Medulla oblongata (tissue), 1 donor: ENCODE measurements at regions not wholly inside any gene's neighbourhood (a gene's known extent, or its start where the extent isn't known, plus 50 kb on each side); places are given as distances from the start of the nearest gene placed in this dataset.

Experiments used
- DNase-seq: peaks from one replicate; pipeline ENCODE4 v3.0.0-alpha.2; 2015; ENCODE audit errors: extremely low spot score

- DNase-seq: no peak
Measured at GRCh38 chr1:194273660-194274059, 1087.2 kb upstream of the B3GALT2 start.

DNA sequence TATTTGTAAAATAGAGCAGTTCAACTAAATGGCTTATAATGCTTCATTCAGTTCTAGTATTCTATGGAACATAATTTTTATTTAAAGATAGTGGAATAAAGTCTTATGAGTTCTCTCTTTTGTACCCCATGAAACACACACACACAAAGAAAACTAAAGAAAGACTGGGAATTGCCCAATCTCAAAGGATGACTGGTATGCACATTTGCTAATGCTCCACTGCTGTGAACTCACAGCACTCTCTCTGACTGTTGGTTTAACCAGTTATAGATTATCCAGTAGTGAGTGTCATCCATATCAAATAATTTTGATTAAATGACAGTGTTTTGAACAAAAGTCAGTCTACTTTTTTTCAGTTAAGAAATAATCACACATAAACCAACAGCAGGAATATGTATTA lies 1082.4 kb upstream of the B3GALT2 start:
- DNase-seq: no peak

DNA sequence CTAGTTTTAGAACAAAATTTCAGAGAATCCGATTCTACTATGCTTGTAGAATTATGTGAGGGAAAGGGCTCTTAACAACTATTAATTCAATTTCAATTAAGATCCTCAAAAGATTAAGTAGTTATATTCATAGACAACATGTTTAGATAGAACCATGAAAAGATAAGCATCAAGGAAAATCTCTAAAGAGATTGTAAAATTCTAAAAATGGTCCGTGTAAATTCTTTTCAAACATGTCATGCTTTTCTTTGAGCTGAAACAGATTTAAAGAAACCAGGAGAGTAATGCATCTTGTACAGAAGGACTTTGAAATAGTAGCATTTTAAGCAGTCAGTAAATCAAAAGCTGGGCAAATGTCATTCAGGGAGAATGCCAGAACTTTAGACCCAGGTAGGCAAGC lies 1080.6 kb upstream of the B3GALT2 start:
- DNase-seq: no peak

- no peak for DNase-seq
Measured at GRCh38 chr1:194256010-194256409, 1069.6 kb upstream of the B3GALT2 start.

GRCh38 chr1:194252199-194252598 lies 1065.8 kb upstream of the B3GALT2 start:
- no peak for DNase-seq

- no peak for DNase-seq
Measured at GRCh38 chr1:194241215-194241614, 1054.8 kb upstream of the B3GALT2 start.

- DNase-seq: no peak
Measured at GRCh38 chr1:194233069-194233468, 1046.7 kb upstream of the B3GALT2 start.

DNA sequence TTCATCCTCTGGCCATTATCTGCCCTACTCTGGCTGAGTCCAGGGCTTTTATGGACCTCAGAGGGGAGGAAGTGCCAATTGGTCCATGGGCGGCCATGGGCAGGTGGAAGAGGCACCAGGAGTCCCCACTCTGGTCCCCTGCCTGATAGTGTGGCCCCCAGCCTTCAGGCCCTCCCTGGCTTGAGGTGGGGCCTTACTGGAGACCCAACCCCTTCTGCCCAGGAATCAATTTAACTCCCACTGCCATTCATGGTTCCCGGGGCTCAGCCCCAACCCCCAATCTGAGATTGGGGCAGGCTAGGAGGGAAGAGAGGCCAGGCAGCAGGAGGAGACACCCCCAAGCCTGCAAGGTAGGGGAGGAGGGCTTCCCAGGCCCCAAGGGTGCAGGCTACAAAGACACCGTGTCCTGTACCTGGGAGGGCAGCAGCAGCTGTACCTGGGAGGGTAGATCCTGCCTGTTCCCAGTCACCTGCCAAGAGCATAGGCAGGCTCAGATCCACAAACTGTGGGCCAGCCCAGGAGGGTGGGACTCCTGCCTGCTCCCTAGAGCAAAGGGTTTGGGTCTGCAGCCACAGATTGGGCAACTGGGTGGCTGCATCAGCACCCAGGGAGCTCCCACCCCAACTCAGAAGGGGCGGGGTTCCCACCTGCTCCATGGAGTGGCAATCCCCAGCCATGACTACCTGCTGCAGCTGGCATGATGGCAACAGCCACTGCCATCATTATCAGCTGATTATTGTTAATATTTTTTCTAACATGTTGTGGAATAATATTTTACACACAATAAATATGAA lies 1044.1 kb upstream of the B3GALT2 start:
- DNase-seq: no peak

DNA sequence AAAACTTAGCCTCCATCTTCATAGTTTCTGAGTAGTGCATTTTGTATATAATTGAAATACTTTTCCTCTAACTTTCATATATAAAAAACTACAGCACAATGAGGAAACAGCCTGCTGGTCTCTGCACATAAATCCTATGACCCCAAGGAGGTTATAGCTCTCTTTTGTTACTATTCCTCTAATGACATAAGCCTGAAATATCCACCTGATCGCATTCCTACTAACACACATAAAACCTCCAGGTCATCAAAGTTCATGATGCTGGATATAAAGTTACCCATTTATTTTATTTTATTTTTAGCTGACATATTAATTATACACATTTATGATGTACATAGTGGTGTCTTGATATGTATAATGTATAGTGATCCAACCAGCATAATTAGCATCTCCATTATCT lies 1042.0 kb upstream of the B3GALT2 start:
- DNase-seq: no peak

- DNase-seq: no peak
Measured at GRCh38 chr1:194227161-194227560, 1040.7 kb upstream of the B3GALT2 start.

DNA sequence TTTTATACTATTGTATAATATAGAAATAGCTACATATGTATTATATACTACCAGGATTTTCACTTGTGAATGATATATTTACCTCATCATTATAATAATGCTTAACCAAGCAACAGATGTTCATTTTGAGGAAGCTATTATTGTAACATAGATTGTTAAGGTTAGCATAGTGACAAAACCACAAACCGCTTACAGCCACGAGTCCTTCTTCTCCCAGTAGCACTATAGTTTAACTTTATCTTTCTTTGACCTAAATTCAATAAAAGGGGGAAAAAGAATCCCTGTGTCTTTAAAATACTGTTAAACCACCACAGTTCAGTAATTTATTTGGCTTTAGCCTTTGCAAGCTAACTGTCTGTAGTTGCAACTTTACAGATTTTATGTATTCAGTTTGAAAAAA lies 1039.4 kb upstream of the B3GALT2 start:
- no peak for DNase-seq

DNA sequence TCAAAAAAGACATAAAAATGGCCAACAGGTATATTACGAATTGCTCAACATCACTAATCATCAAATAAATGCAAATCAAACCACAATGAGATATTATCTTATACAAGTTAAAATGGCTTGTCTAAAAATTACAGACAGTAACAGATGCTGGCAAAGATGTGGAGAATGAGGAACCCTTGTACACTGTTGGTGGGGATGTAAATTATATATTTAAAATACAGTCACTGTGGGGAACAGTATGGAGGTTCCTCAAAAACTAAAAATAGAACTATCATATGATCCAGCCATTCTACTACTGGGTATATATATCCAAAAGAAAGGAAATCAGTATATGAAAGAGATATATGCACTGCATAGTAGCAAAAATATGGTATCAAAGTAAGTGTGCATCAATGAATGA lies 1037.2 kb upstream of the B3GALT2 start:
- DNase-seq: no peak

GRCh38 chr1:194215448-194215847 lies 1029.0 kb upstream of the B3GALT2 start:
- DNase-seq: no peak

DNA sequence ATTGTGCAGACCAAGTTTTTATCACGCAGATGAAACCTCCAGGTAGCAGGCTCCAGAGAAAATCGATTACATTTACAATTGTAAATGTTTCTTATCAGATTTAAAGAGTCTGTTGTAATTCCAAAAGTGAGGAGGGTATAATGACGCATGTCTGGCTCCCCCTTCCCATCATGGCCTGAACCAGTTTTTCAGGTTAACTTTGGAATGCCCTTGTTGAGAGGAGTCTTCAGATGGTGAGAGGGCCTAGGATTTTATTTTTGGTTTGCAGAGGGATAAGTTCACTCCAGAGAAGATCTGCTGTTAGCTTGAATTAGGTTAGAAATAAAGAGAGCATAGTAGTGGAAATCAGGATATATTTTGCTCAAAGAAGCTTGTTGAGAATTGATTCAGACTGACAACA lies 1028.3 kb upstream of the B3GALT2 start:
- DNase-seq: no peak

DNA sequence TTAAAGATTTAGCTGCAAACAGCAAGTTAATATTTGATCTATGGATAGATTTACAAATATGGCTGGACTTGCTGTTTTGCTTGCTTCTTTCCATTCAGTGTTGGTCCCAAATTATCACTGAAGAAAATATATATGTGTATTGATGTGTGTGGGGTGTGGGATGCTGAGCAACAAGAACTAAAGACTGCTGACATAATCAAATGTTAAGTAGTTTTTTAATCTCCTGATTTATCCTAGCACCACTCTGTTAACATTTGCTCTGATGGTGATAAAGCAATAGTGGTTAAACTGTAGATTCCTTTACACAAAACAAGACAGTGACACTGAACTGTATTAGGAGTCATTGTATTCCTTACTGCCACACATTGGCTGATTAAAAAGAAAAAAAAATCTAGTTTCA lies 1023.5 kb upstream of the B3GALT2 start:
- DNase-seq: no peak

- DNase-seq: no peak
Measured at GRCh38 chr1:194208674-194209073, 1022.3 kb upstream of the B3GALT2 start.

GRCh38 chr1:194196562-194196961 lies 1010.1 kb upstream of the B3GALT2 start:
- no peak for DNase-seq

- no peak for DNase-seq
Measured at GRCh38 chr1:194194724-194195123, 1008.3 kb upstream of the B3GALT2 start.

DNA sequence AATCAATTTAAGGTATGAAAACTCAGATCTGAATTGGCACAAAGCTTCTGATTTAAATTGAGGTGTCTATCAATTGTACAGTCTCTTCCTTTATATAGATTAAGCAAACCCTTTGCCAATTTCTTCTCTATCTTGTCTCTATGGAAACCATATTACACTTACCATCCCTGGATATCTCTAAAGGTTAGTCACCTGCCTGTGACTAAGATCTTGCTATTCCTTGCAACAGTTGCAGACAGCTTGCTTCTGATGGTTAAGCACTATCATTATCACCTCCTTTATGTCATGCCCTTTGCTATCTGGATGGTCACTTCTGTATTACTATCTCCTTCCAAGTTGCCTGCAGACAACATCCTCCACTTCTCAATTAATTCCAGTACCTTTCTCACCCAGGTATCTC lies 998.6 kb upstream of the B3GALT2 start:
- DNase-seq: no peak

DNA sequence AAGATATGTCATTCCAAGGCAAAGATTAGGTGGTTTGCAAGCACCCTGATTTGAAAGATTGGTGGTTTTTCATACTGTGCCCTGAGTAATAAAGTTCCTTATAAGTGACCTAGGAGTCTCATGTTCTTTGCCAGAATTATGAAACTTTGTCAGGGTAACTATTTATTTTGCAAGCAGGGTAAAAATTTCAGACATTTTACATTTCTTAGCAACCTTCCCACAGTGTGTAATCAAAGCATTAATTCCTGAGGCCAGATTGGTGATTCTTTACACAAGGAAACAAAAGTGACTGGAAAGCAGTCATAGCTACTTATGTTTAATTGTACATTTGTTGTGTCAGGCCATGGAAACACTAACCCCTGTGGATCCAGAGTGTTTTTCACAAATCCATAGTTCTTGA lies 998.0 kb upstream of the B3GALT2 start:
- DNase-seq: no peak

- DNase-seq: no peak
Measured at GRCh38 chr1:194181845-194182244, 995.4 kb upstream of the B3GALT2 start.

DNA sequence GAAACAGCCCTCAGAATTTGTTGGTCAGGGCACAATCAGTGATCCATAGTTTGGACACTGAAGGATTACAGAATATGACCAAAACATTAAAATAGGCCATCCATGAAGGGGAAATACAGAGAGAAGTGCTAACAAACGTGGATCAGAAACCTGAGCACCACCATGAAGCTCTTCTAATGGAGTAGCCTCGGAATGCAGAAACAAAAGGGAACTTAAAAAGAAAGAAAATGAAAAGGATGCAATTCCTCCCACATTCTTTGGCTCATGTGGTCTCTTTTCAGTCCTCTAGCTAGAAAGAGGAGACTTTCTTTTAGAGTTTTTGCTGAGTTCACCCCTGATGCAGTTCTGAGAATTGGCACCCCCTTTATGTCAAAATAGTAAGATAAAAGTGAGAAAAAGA lies 989.8 kb upstream of the B3GALT2 start:
- no peak for DNase-seq

DNA sequence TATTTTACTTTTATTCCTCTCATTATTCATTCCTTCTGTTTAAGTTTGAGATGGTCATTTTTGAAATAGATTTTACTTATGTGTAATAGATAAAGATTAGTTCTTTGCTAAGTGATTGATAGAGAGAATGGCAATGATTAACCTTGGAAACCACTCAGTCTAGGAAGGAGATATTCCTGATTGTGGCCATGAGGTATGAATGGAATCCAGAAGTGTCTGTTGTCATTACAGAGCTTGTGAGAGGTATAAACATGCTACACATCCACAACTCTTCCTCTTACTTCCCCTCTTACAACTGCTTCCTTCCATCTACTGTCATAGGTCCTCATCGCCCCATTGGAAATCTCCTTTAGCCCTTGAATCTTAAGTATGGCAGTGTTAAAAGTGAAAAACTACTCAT lies 988.8 kb upstream of the B3GALT2 start:
- no peak for DNase-seq

DNA sequence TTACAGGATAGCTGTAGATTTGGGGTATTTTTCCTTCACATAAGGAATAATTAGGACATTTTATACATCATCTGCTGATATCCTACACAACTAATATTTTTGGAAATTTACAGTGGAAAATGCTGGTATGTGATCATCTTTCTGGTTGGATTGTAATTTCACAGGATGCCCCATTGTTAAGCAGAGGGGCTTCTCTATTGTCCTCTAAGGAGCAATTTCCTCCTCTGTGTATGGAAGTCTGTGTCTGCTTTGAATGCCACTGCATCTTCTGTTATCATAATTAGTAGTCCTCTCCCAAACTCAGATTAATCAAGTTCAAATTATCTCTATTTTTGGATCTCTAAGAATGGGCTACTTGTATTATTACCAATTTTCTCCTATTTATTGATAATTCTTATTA lies 988.1 kb upstream of the B3GALT2 start:
- no peak for DNase-seq
